PC-3 (cell line): ENCODE measurements at regions not wholly inside any gene's neighbourhood (a gene's known extent, or its start where the extent isn't known, plus 50 kb on each side); places are given as distances from the start of the nearest gene placed in this dataset.

ENCODE experiments used
- ATAC-seq: fragments of 200-7000 bp; cut with Tn5 transposase; 2 replicates; pipeline ENCODE4 v1.9.1; 2020; ENCODE audit warnings: mild to moderate bottlenecking, moderate library complexity
- BruUV-seq: library from RNA; stranded (reverse); fragments of 400-500 nt; replicated peaks from 2 replicates; lab custom pipeline; 2021; lab: Mats Ljungman, UMichigan
- CTCF ChIA-PET: fragments of 300-600 bp; sonication (Branson Sonifier 250); formaldehyde crosslinking; loops from one replicate; lab custom pipeline; 2022; ENCODE audit warnings: antibody characterized with exemption; lab: Charles Lee
- POLR2A ChIA-PET: fragments of 300-600 bp; sonication (Branson Sonifier 250); formaldehyde crosslinking; loops from one replicate; lab custom pipeline; 2022; ENCODE audit warnings: antibody characterized with exemption; ENCODE audit not compliant: unreplicated experiment; lab: Charles Lee
- DNase-seq: peaks from one replicate; pipeline ENCODE4 v3.0.0-alpha.2; 2015
- H2AFZ ChIP-seq: fragments of 300-600 bp; sonication (generic); 2 replicates; pipeline ENCODE4 v1.6.0; 2016; ENCODE audit warnings: antibody characterized with exemption, low read length
- H3F3A ChIP-seq: fragments of 300-600 bp; sonication (generic); one replicate; pipeline ENCODE4 v1.6.0; 2017; ENCODE audit warnings: antibody characterized with exemption, low read length, control low read depth, mild to moderate bottlenecking; ENCODE audit not compliant: unreplicated experiment
- H3K27ac ChIP-seq: fragments of 300-600 bp; sonication (generic); 2 replicates; pipeline ENCODE4 v1.5.1; 2016; ENCODE audit warnings: mild to moderate bottlenecking, low read length
- H3K27me3 ChIP-seq: fragments of 300-600 bp; sonication (generic); 2 replicates; pipeline ENCODE4 v1.6.1; 2016; ENCODE audit warnings: low read length, mixed read lengths
- H3K36me3 ChIP-seq: fragments of 300-600 bp; sonication (generic); 2 replicates; pipeline ENCODE4 v1.6.1; 2016; ENCODE audit warnings: low read depth, mixed run types, low read length, mixed read lengths
- H3K4me1 ChIP-seq: fragments of 300-600 bp; sonication (generic); 2 replicates; pipeline ENCODE4 v1.5.1; 2016; ENCODE audit warnings: low read length; ENCODE audit not compliant: insufficient read depth
- H3K4me2 ChIP-seq: fragments of 300-600 bp; sonication (generic); 2 replicates; pipeline ENCODE4 v1.6.0; 2016; ENCODE audit warnings: low read length
- H3K4me3 ChIP-seq: fragments of 300-600 bp; sonication (generic); 2 replicates; pipeline ENCODE4 v1.5.1; 2016; ENCODE audit warnings: mild to moderate bottlenecking, low read length, mixed read lengths
- H3K79me2 ChIP-seq: fragments of 300-600 bp; sonication (generic); 2 replicates; pipeline ENCODE4 v1.6.1; 2017; ENCODE audit warnings: low read length, mixed read lengths
- H3K9ac ChIP-seq: fragments of 300-600 bp; sonication (generic); 2 replicates; pipeline ENCODE4 v1.6.0; 2016; ENCODE audit warnings: mild to moderate bottlenecking, low read length
- H3K9me2 ChIP-seq: fragments of 300-600 bp; sonication (generic); replicated peaks from 2 replicates; pipeline ENCODE4 v1.6.1; 2016; ENCODE audit warnings: mixed run types, low read length, mixed read lengths
- H3K9me3 ChIP-seq: fragments of 300-600 bp; sonication (generic); 2 replicates; pipeline ENCODE4 v1.6.1; 2016; ENCODE audit warnings: low read length, mixed read lengths
- H4K20me1 ChIP-seq: fragments of 300-600 bp; sonication (generic); 2 replicates; pipeline ENCODE4 v1.6.1; 2016; ENCODE audit warnings: low read length, mixed read lengths
- CTCF ChIP-seq: fragments of 300-600 bp; sonication (generic); conservative IDR thresholded peaks from 2 replicates; pipeline ENCODE4 v1.5.1; 2017; ENCODE audit warnings: antibody characterized with exemption, low read depth, mild to moderate bottlenecking, low read length
- EZH2 ChIP-seq: fragments of 300-600 bp; sonication (generic); IDR thresholded peaks from one replicate; pipeline ENCODE4 v1.6.1; 2017; ENCODE audit warnings: antibody characterized with exemption, mild to moderate bottlenecking, low read length; ENCODE audit not compliant: unreplicated experiment
- EZH2phosphoT487 ChIP-seq: fragments of 300-600 bp; sonication (generic); IDR thresholded peaks from 2 replicates; pipeline ENCODE4 v1.6.1; 2018; ENCODE audit warnings: mild to moderate bottlenecking, antibody characterized with exemption, low read length, borderline replicate concordance
- intact Hi-C: fragments of 100-400 bp; cut with micrococcal nuclease; formaldehyde crosslinking; loops from 2 replicates; pipeline ENCODE4 v1.9.0; 2023

- Histone ChIP-seq H3K27ac (peak overlapping the region; percentile 58), H3K9me3 (no peaks in the 10 kb centered on the region), H2AFZ (no peak overlapping the region), H3K9ac (no peak overlapping the region), H3K4me2 (peak overlapping the region; percentile 25; the same call in 1 of the 2 replicates), H3F3A (no peaks in the 10 kb centered on the region), H3K79me2 (no peaks in the 10 kb centered on the region), H3K9me2 (no peaks in the 10 kb centered on the region), H3K4me3 (no peak overlapping the region), H3K27me3 (no peaks in the 10 kb centered on the region), H4K20me1 (no peaks in the 10 kb centered on the region), H3K36me3 (no peaks in the 10 kb centered on the region), H3K4me1 (peaks cover 30% of the 10 kb centered on the region)
- ChIA-PET POLR2A (no interaction called here), CTCF (no interaction called here)
- no TSS peak for BruUV-seq
- TF ChIP-seq EZH2: no peak
- no peak for TF ChIP-seq CTCF
- no peak for TF ChIP-seq EZH2phosphoT487
- peak; percentile 66 for DNase-seq
- peak; percentile 84 for ATAC-seq
- intact Hi-C loops: loop anchor here (10.0 kb wide), 1 partner anchor 75 kb away; no protein-coding TSS in a partner anchor
Measured at GRCh38 chr13:76009267-76009890, 373.2 kb downstream of the LMO7 start.

- no peak overlapping the region for H3K4me3 ChIP-seq
- no peak for DNase-seq
- H2AFZ ChIP-seq: no peak overlapping the region
- CTCF ChIA-PET: no interaction called here
- H3F3A ChIP-seq: no peaks in the 10 kb centered on the region
- ATAC-seq: no peak
- BruUV-seq: no TSS peak
- no peak overlapping the region for H3K9ac ChIP-seq
- peaks cover 6% of the 10 kb centered on the region for H3K4me1 ChIP-seq
- TF ChIP-seq EZH2: no peak
- TF ChIP-seq EZH2phosphoT487: no peak
- no peak for TF ChIP-seq CTCF
- no peaks in the 10 kb centered on the region for H3K79me2 ChIP-seq
- POLR2A ChIA-PET: no interaction called here
- H3K36me3 ChIP-seq: no peaks in the 10 kb centered on the region
- H3K9me2 ChIP-seq: no peaks in the 10 kb centered on the region
- intact Hi-C loops: loop anchor here (10.0 kb wide), 1 partner anchor 70 kb away; no protein-coding TSS in a partner anchor
- H3K9me3 ChIP-seq: no peaks in the 10 kb centered on the region
- H4K20me1 ChIP-seq: no peaks in the 10 kb centered on the region
- no peak overlapping the region for H3K27ac ChIP-seq
- no peaks in the 10 kb centered on the region for H3K27me3 ChIP-seq
- no peak overlapping the region for H3K4me2 ChIP-seq
Measured at GRCh38 chr13:76004416-76004815, 368.3 kb downstream of the LMO7 start.

- POLR2A ChIA-PET: no interaction called here
- no peak overlapping the region for H2AFZ ChIP-seq
- no peak overlapping the region for H3K9ac ChIP-seq
- H3K9me2 ChIP-seq: no peaks in the 10 kb centered on the region
- no peaks in the 10 kb centered on the region for H3K36me3 ChIP-seq
- no peaks in the 10 kb centered on the region for H3K79me2 ChIP-seq
- H3K4me2 ChIP-seq: no peak overlapping the region
- ATAC-seq: no peak
- H3F3A ChIP-seq: no peaks in the 10 kb centered on the region
- intact Hi-C loops: loop anchor here (10.0 kb wide), 1 partner anchor 65 kb away; no protein-coding TSS in a partner anchor
- H4K20me1 ChIP-seq: no peaks in the 10 kb centered on the region
- TF ChIP-seq CTCF: no peak
- no peak for TF ChIP-seq EZH2
- TF ChIP-seq EZH2phosphoT487: no peak
- CTCF ChIA-PET: no interaction called here
- H3K27me3 ChIP-seq: no peaks in the 10 kb centered on the region
- no peaks in the 10 kb centered on the region for H3K4me1 ChIP-seq
- DNase-seq: no peak
- no peaks in the 10 kb centered on the region for H3K9me3 ChIP-seq
- no TSS peak for BruUV-seq
- no peak overlapping the region for H3K4me3 ChIP-seq
- H3K27ac ChIP-seq: no peak overlapping the region
Measured at GRCh38 chr13:76000131-76000530, 364.0 kb downstream of the LMO7 start.
